ENCODE measurements at regions not wholly inside any gene's neighbourhood (a gene's known extent, or its start where the extent isn't known, plus 50 kb on each side); places are given as distances from the start of the nearest gene placed in this dataset.

DNA sequence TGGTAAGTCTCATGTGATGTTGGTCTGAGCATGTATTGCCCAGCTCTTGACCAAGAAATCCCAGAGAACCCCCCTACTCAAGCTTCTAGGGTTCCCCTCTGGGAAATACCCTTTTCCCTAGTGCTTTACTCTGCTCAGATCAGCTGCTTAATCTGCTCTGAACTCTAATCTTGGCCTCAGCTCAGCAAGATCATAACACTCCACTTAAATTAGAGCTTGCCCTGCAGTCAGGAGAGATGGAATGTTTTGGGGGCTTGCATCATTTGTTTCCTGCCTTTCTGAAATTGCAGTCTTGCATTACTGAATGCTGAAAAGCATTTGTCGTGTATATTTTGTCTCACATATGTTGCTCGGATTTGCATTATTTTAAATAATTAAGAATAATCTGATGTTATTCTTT lies 1153.6 kb downstream of the FSTL5 start (continued):
- TF ChIP-seq, protein P1, sequence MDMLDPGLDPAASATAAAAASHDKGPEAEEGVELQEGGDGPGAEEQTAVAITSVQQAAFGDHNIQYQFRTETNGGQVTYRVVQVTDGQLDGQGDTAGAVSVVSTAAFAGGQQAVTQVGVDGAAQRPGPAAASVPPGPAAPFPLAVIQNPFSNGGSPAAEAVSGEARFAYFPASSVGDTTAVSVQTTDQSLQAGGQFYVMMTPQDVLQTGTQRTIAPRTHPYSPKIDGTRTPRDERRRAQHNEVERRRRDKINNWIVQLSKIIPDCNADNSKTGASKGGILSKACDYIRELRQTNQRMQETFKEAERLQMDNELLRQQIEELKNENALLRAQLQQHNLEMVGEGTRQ (IDR thresholded peaks at IDR 0.05) = no peak
- no peak for TF ChIP-seq HOXB5 (CRISPR knock-in tag; IDR thresholded peaks at IDR 0.05)
- no peak for TF ChIP-seq CBX8 (IDR thresholded peaks at IDR 0.05)
